ENCODE measurements at regions not wholly inside any gene's neighbourhood (a gene's known extent, or its start where the extent isn't known, plus 50 kb on each side); places are given as distances from the start of the nearest gene placed in this dataset.

GRCh38 chr15:81751256-81751655, 294.6 kb downstream of the MEX3B start:
- no peak for TF ChIP-seq CTCF (IDR thresholded peaks at IDR 0.05)
- TF ChIP-seq POLR2A (IDR thresholded peaks at IDR 0.05), result no peak
